HG03095 (cell line): ENCODE measurements at regions not wholly inside any gene's neighbourhood (a gene's known extent, or its start where the extent isn't known, plus 50 kb on each side); places are given as distances from the start of the nearest gene placed in this dataset.
"Not testable (repeated sequence)": the region's sequence is repeated elsewhere in the genome, so short reads cannot be mapped to it uniquely, and the experiment has no call there.

ENCODE experiments used
- ATAC-seq: cut with Tn5 transposase; IDR thresholded peaks from one replicate; pipeline ENCODE4 v1.9.1; 2021; ENCODE audit warnings: moderate library complexity; ENCODE audit not compliant: unreplicated experiment

DNA sequence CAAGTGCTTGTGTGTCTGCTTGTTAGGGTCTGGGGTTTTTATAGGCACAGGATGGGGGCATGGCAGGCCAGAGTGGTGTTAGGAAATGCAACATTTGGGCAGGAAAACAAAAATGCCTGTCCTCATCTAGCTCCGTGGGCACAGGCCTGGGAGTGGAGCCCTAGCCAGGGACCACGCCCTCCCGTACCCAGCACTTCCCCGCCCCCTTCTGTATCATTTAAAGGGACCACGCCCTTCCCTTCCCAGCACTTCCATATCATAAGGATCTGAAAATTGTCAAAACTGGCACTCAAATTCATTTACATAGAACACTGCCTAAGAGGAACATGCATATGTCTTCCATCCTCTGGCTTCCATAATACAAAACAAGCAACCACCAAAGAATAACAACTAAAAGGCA is 185.8 kb downstream of the B3GLCT start:
- no peak for ATAC-seq

DNA sequence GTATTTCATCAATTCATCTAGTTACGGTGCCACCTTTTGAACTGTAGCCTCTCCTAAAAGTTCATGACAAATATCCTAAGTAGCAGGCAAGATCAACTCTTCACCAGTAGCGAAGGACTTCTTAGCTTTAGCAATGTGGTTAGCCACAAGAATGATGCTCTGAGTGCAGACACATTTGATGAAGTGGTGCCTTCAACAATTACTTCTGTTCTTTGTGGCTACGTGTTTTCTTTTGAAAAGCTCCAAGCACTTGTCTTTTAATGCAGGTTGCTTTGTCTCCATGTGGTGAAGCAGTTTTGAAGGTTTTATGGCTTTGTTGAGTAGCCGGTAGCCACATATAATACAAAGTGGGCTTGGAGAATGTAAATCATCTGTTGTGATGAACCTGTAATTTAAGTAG is 194.7 kb downstream of the B3GLCT start:
- ATAC-seq, result no peak

DNA sequence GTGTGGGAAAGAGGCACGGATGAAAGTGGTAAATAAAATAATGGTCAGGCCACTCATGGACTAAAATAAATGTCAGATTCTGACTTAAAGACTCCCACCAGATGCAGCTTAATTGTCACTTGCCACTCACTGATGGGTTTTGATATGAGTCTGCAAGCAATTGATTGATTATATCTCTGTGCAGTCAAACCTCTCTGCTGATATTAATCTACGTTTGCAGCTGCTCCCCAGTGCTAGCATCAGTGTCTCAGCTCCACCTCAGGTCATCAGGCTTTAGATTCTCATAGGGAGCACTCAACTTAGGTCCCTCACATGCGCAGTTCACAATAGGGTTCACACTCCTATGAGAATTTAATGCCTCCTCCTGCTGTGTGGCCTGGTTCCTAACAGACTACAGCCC is 195.3 kb downstream of the B3GLCT start:
- no peak for ATAC-seq

GRCh38 chr13:31399690-31400089 is 199.9 kb downstream of the B3GLCT start:
- no peak for ATAC-seq

GRCh38 chr13:31403711-31404110 is 203.9 kb downstream of the B3GLCT start:
- not testable (repeated sequence) for ATAC-seq

DNA sequence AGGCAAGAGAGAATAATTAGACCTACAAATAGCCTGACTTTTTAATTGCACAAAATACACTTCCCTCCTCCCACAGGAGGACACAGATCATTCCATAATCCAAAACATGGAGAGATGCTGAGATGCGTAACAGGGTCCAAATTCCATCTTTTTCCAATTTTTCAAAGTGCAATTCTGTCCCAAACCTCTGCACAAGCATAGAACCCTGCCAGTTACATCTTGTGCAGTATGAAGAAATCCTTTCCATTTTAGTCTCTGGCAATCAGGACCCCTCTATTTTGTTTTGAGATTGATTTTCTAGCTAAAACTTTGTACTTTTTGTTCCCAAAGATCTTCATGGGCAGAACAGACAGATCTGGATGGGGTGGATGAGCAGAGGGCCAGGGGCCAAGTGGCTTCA is 209.2 kb downstream of the B3GLCT start:
- ATAC-seq, result no peak

- no peak for ATAC-seq
Measured at GRCh38 chr13:31409678-31410356, 210.0 kb downstream of the B3GLCT start.

- ATAC-seq, result no peak
Measured at GRCh38 chr13:31413516-31413915, 213.7 kb downstream of the B3GLCT start.

- ATAC-seq, result no peak
Measured at GRCh38 chr13:31416066-31416465, 216.3 kb downstream of the B3GLCT start.

DNA sequence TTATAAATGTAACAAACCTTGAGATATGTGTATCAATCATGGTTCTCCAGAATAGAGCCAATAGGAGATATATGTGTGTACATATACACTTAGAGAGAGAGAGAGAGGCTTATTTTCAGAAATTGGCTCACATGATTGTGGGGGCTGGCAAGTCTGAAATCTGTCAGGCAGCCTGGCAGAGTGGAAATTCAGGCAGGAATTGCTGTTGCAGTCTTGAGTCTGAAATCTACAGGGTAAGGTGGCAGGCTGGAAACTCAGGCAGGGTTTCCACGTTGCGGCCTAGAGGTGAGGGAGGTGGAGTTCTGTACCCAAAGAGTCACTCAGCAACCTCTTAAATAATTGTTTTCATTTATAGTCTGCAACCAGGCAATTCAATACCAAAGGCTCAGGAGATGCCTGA is 218.4 kb downstream of the B3GLCT start:
- no peak for ATAC-seq

GRCh38 chr13:31421756-31422155 is 222.0 kb downstream of the B3GLCT start:
- ATAC-seq, result no peak

DNA sequence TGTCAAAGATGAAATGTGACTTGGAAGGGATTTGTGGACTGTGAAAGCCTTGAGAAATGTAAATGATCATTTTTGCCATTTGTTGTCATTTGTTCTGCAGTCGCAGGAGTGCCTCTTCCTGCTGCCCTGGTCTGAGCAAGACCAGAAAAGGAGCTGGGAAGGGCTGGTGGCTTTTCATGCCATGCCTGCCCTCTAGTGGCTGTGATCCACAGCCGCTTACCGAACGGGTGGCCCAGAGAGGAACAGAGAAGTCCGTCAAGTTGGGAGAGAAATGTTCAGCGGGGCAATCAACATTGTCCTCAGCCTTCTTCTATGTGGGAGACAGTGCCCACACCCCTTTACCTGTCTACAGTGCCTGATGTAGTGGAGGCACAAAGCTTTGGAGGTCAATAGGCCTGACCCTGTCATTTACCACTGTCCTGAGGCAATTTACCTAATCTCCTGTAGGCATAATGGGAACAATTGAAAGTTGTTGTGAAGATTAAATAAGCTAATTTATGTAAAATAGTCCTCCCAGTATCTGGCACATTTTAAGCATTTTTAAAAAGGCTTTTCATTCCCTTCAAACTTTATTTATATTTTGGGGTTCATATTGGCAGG is 224.5 kb downstream of the B3GLCT start:
- peak; percentile 90 for ATAC-seq

- no peak for ATAC-seq
Measured at GRCh38 chr13:31426395-31426794, 226.6 kb downstream of the B3GLCT start.

GRCh38 chr13:31427151-31428100 is 227.7 kb downstream of the B3GLCT start:
- no peak for ATAC-seq

DNA sequence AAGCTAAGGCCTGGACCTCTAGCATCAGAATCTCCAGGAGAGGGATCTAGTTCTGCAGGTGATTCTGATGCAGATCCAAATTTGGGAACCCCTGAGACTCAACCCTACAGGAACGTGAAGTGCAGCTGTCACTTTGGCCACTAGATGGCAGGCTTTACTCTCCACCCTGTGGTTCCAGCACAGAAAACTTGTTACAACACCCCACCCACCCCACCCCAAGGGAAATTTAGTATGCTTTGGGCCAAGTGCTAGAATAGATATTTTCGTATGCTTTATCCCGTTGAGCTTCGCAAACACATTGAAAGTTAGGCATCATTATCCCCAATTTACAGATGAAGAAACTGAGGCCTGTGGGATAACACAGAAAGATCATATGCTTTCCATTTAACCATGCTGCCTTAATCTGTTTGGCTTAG is 232.0 kb downstream of the B3GLCT start:
- ATAC-seq, result peak; percentile 66

- ATAC-seq, result no peak
Measured at GRCh38 chr13:31433207-31433606, 233.4 kb downstream of the B3GLCT start.

GRCh38 chr13:31433746-31434145 is 234.0 kb downstream of the B3GLCT start:
- no peak for ATAC-seq

DNA sequence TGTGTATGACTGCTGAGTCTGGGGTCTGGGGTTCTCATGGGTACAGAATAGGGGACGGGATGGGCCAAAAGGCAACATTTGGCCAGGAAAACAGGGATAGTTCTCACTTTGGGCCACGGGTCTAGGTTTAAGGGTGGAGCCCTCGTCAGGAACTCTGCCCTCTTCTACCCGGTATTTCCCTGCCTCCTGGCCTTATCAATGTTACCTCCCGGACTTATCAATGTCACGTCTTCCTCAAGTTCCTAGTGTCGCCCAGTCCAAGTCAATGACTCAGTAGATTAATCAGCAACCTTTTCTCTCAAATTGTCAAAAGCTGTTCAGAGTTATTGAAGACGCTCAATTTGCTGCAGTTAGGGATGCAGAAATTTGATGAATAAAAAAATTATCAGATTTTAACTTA is 234.8 kb downstream of the B3GLCT start:
- ATAC-seq, result no peak

GRCh38 chr13:31435536-31435935 is 235.8 kb downstream of the B3GLCT start:
- ATAC-seq, result no peak

DNA sequence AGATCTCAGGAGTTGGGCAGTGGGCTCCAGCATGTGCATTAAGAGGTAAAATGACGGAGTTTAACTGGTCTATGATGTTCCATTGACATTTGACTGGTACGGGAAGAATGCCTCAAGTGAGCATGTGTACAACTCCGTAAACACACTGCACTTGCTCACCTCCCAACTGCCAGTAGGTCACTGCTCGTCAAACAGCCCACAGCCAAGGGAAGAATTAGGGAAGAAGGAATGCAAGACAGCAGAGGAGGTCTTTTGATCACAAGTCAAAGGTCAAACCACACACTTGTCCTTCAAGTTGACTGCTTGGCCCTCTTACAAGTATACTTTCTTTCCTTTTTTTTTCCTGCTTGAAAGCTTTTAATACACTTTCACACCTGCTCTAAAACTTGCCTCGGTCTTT is 236.7 kb downstream of the B3GLCT start:
- no peak for ATAC-seq

GRCh38 chr13:31437975-31438374 is 238.2 kb downstream of the B3GLCT start:
- no peak for ATAC-seq

- no peak for ATAC-seq
Measured at GRCh38 chr13:31440132-31440531, 240.4 kb downstream of the B3GLCT start.
